ENCODE measurements at regions not wholly inside any gene's neighbourhood (a gene's known extent, or its start where the extent isn't known, plus 50 kb on each side); places are given as distances from the start of the nearest gene placed in this dataset.

GRCh38 chr20:51266353-51266752 is 243.4 kb upstream of the KCNG1 start:
- DNase-seq (ENCODE audit: low read depth): no peak
- in situ Hi-C loops (cut with HindIII; ENCODE audit: low sequenced_read_pairs): no loop called here
- TF ChIP-seq CTCF (IDR thresholded peaks at IDR 0.05; ENCODE audit: low read depth, low read length, missing control alignments): no peak
- H3K4me3 ChIP-seq (ENCODE audit: low read depth, low read length): no peak overlapping the region

GRCh38 chr20:51265361-51265760 is 242.5 kb upstream of the KCNG1 start:
- no peak for DNase-seq (ENCODE audit: low read depth)
- in situ Hi-C loops (cut with HindIII; ENCODE audit: low sequenced_read_pairs): no loop called here
- TF ChIP-seq CTCF (IDR thresholded peaks at IDR 0.05; ENCODE audit: low read depth, low read length, missing control alignments): no peak
- no peak overlapping the region for H3K4me3 ChIP-seq (ENCODE audit: low read depth, low read length)

GRCh38 chr20:51262240-51262639 is 239.3 kb upstream of the KCNG1 start:
- no peak overlapping the region for H3K4me3 ChIP-seq (ENCODE audit: low read depth, low read length)
- DNase-seq (ENCODE audit: low read depth): no peak
- TF ChIP-seq CTCF (IDR thresholded peaks at IDR 0.05; ENCODE audit: low read depth, low read length, missing control alignments): no peak
- in situ Hi-C loops (cut with HindIII; ENCODE audit: low sequenced_read_pairs): no loop called here

- no peak overlapping the region for H3K4me3 ChIP-seq (ENCODE audit: low read depth, low read length)
- in situ Hi-C loops (cut with HindIII; ENCODE audit: low sequenced_read_pairs): no loop called here
- TF ChIP-seq CTCF (IDR thresholded peaks at IDR 0.05; ENCODE audit: low read depth, low read length, missing control alignments): no peak
- no peak for DNase-seq (ENCODE audit: low read depth)
These were observed 236.5 kb upstream of the KCNG1 start for GRCh38 chr20:51259455-51259854.

GRCh38 chr20:51258582-51259165 is 235.8 kb upstream of the KCNG1 start:
- H3K4me3 ChIP-seq (ENCODE audit: low read depth, low read length): no peak overlapping the region
- DNase-seq (ENCODE audit: low read depth): no peak
- in situ Hi-C loops (cut with HindIII; ENCODE audit: low sequenced_read_pairs): no loop called here
- TF ChIP-seq CTCF (IDR thresholded peaks at IDR 0.05; ENCODE audit: low read depth, low read length, missing control alignments): no peak

GRCh38 chr20:51255417-51255816 is 232.5 kb upstream of the KCNG1 start:
- no peak for TF ChIP-seq CTCF (IDR thresholded peaks at IDR 0.05; ENCODE audit: low read depth, low read length, missing control alignments)
- DNase-seq (ENCODE audit: low read depth): no peak
- in situ Hi-C loops (cut with HindIII; ENCODE audit: low sequenced_read_pairs): no loop called here
- H3K4me3 ChIP-seq (ENCODE audit: low read depth, low read length): no peak overlapping the region

- in situ Hi-C loops (cut with HindIII; ENCODE audit: low sequenced_read_pairs): no loop called here
- no peak overlapping the region for H3K4me3 ChIP-seq (ENCODE audit: low read depth, low read length)
- no peak for TF ChIP-seq CTCF (IDR thresholded peaks at IDR 0.05; ENCODE audit: low read depth, low read length, missing control alignments)
- DNase-seq (ENCODE audit: low read depth): no peak
These were observed 230.4 kb upstream of the KCNG1 start for GRCh38 chr20:51253280-51253679.

Data from astrocyte of the cerebellum (primary cell).